Globus pallidus (tissue), 1 donor: ENCODE measurements at regions not wholly inside any gene's neighbourhood (a gene's known extent, or its start where the extent isn't known, plus 50 kb on each side); places are given as distances from the start of the nearest gene placed in this dataset.
"Not testable (repeated sequence)": the region's sequence is repeated elsewhere in the genome, so short reads cannot be mapped to it uniquely, and the experiment has no call there.

Experiments
- DNase-seq: peaks from one replicate; pipeline ENCODE4 v3.0.0-alpha.2; 2015; ENCODE audit warnings: low spot score

DNA sequence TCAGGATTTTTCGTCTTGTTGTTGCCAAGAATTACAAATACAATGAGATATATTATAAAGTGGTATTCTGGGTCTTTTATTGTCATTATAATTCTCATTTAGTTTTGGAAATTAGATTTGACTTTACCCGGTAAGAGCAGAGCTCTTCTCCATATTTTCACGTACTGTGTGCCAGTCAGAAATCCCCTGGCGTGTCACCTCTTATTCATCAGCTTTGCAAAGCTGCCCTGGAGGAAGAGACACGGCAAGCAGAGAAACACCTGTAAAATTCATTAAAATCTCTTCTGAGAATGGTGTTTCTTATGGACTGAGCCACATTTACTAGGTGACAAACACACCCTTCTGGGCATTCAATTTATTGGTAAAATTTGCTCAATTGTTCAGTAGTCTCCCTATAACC lies 440.4 kb downstream of the HINT1 start:
- DNase-seq = no peak

- DNase-seq = no peak
These were observed 444.7 kb downstream of the HINT1 start for GRCh38 chr5:130720355-130720754.

DNA sequence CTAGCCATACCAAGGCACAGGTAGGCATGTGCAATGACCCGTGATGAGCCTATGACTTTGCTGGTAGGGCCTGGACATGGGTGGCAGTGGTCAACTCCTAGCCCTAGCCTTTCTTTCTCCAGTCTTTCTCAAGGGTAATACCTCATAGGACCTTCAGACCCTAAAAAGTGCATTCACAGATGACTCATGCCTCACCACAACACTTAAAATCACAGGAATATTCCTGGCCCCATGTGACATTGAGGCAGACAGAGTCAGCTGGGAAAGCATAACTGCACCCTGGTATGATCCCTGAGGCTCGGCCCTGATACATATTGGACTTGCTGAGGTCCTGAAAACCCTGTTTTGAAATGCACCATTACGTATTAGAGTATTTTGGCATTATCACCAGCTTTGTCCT lies 449.5 kb downstream of the HINT1 start:
- DNase-seq = no peak

- no peak for DNase-seq
These were observed 450.9 kb downstream of the HINT1 start for GRCh38 chr5:130714200-130714599.

GRCh38 chr5:130712324-130712723 lies 452.7 kb downstream of the HINT1 start:
- no peak for DNase-seq

DNA sequence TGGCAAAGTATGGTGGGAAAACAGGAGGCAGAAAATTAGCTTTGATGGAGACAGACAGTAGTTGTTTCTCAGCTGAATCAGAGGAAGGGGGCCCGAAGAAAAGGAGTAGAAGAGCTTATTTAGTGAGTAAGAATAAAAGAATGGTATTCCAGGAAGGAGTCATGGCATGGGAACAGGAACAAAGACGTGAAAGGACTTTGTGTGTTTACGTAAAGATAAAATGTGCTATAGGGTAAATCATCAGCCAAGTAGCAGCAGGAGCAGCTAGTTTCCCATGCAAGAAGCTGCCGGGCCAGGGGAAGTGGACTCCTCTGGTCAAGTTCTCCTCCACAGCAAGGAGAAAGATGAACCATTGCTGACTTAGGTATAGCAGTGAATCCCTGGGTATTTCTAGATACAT lies 454.5 kb downstream of the HINT1 start:
- DNase-seq = no peak

DNA sequence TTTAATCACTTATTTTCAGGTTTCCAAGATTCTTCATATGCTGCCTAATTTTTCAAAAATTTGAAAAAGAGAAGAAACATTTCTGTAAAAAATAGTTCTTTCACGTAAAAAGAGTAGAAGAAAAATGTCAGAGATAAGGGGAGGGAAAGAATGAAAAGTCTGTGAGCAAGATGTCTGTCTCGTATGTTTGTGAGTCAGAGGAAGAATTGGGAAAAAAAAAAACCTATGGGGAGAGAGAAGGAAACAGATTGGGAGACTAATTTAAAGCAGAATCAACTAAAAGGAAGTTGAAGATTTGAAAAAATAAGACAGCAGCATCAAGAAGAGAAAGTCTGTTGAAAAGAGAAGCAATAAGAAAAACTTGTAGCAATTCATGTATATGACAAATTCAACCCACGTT lies 456.3 kb downstream of the HINT1 start:
- no peak for DNase-seq

- DNase-seq = no peak
These were observed 458.4 kb downstream of the HINT1 start for GRCh38 chr5:130706696-130707095.

DNA sequence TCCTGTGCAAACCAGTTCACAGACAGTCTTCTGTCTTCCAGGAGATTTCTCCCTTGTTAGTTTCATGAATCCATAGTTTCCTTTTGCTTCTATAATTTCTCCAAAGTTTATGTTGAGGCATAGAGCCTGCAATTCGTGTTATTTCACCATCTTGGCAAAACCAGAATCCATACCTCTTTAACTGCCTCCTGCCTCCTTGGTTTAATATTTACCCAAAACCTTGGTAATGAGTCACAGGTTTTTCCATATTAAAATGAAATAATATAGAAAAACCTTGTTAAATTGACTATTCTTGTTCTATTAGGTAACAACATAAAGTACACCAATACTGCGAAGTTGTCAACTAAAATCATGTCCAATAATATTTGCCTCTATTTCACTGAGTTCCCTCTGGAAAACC lies 459.7 kb downstream of the HINT1 start:
- DNase-seq = no peak

DNA sequence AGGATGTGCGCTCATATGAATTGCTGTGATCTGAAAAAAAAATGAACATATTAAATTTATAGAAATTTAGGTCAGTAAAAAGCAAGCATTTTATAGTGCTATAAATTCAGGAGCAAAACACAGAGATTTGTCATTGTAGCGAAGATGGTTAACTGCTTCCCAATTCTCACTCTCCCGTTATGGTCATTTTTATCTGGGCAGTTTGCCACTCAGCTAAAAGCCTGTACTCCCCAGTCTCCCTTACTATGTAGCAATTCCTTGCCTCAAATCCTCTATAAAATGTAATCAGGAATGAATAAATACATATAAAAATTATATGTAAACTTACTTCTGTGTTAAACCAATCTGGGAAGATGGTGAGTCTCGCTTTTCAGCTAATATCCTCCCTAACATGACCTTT lies 471.5 kb downstream of the HINT1 start:
- no peak for DNase-seq

GRCh38 chr5:130692770-130693169 lies 472.3 kb downstream of the HINT1 start:
- no peak for DNase-seq

DNA sequence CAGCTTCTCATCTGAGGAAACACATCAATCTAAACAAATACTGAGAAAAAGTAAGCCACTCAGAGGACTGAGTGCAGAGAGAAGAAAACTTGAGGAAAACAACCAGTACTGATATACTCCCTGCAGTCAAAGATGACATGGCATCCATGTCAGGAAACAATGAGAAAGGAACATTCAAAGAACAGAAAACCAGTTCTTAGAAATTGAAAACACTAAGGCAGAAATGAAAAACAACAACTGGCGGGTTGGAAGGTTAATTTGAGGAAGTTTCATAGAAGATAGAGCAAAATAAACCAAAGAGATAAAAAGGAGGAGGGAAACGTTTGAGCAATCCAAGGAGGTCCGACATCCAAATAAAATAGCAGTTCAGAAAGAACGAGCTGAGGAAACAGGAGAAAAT lies 475.2 kb downstream of the HINT1 start:
- no peak for DNase-seq

GRCh38 chr5:130687085-130687733 lies 477.8 kb downstream of the HINT1 start:
- DNase-seq = no peak

- DNase-seq = no peak
These were observed 486.4 kb downstream of the HINT1 start for GRCh38 chr5:130678637-130679036.

DNA sequence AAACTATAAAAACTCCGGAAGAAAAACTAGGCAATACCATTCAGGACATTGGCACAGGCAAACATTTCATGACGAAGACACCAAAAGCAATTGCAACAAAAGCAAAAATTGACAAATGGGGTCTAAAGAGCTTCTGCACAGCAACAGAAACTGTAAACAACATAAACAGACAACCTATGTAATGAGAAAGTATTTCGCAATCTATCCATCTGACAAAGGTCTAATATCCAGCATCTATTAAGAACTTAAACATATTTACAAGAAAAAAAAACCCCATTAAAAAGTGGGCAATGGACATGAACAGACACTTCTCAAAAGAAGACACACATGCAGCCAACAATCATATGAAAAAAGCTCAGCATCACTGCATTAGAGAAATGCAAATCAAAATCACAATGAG lies 498.6 kb downstream of the HINT1 start:
- DNase-seq = no peak

DNA sequence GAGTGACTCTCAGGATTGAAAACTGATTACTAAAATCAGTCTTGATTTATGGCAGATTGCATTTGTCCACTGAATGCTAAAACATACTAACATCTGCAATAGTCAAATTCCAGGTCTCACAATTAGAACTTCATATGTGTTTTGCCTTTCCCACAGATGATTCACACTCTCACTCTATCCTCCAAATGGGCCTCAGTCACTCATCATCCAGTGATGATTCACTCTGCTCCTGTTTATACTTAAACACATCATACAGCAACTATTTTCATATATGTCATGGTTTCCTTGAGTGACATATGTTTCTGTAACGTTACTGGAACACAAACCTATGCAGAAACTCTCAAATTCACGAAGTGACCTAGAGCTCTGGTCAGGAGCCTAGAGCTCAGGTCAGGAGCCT lies 512.9 kb downstream of the HINT1 start:
- DNase-seq = no peak

GRCh38 chr5:130651440-130651839 lies 513.6 kb downstream of the HINT1 start:
- no peak for DNase-seq

GRCh38 chr5:130643321-130643720 lies 521.7 kb downstream of the HINT1 start:
- no peak for DNase-seq

GRCh38 chr5:130642461-130642860 lies 522.6 kb downstream of the HINT1 start:
- no peak for DNase-seq

DNA sequence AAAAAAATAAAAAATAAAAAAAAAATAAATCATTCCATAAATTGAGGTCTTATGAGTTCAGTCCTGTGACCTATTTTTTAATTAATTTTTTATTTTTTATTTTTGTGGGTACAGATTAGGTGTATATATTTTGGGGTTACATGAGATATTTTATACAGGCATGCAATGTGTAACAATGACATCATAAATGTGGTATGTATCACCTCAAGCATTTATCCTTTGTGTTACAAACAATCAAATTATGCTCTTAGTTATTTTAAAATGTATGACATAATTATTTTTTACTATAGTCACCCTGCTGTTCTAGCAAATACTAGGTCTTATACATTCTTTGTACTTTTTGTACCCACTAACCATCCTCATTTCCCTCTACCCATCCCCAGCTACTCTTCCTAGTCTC lies 537.9 kb downstream of the HINT1 start:
- DNase-seq = no peak

DNA sequence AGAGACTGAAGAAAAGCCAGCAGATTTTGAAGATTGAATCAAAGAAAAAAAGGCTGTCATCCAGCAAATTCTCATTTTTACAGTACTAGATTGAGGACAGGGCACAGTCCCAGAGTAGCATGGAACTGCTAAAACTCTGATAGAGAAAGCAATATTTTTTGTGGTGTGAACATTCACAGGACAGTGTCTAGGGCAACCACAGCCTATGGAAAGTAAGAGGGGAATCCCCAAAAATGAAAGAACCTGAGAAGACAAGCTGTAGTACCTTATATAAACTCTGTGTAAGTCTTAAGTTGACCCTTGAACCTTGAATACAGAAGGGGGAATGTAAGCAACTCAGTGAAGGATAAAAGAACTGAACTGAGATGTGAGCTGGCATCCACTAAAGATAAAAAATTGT lies 540.3 kb downstream of the HINT1 start:
- DNase-seq = no peak

- no peak for DNase-seq
These were observed 548.9 kb downstream of the HINT1 start for GRCh38 chr5:130616161-130616560.

- no peak for DNase-seq
These were observed 559.8 kb downstream of the HINT1 start for GRCh38 chr5:130605234-130605633.

- DNase-seq = not testable (repeated sequence)
These were observed 568.4 kb downstream of the HINT1 start for GRCh38 chr5:130596647-130597046.

GRCh38 chr5:130580264-130580663 lies 584.8 kb downstream of the HINT1 start:
- DNase-seq = no peak
